SK-N-SH (cell line): ENCODE measurements at regions not wholly inside any gene's neighbourhood (a gene's known extent, or its start where the extent isn't known, plus 50 kb on each side); places are given as distances from the start of the nearest gene placed in this dataset.

Source experiments
- CTCF ChIA-PET: fragments of 300-600, 350-600 bp; formaldehyde crosslinking; extraction: SDS; loops from one replicate; lab custom pipeline; 2021; lab: Yijun Ruan, JAX
- POLR2A ChIA-PET: fragments of 350-600 bp; sonication (Branson Sonifier 250); formaldehyde crosslinking; extraction: SDS; loops from one replicate; lab custom pipeline; 2020; ENCODE audit warnings: antibody characterized with exemption, inconsistent platforms; lab: Yijun Ruan, JAX
- DNase-seq: peaks from one replicate; pipeline ENCODE4 v3.0.0; 2012
- H2AFZ ChIP-seq: fragments of 200-600 bp; sonication (generic); 2 replicates; pipeline ENCODE4 v1.8.1; 2016; ENCODE audit warnings: antibody characterized with exemption, mild to moderate bottlenecking, low read depth
- H3F3A ChIP-seq: fragments of 200-600 bp; sonication (generic); replicated peaks from 2 replicates; pipeline ENCODE3; 2016; ENCODE audit warnings: antibody characterized with exemption, mild to moderate bottlenecking; ENCODE audit not compliant: insufficient read depth
- H3K27ac ChIP-seq, 2 experiments: fragments of 200-500 bp in 1 of 2; fragments of 200-600 bp in 1 of 2; sonication (Bioruptor generic) in 1 of 2; sonication (generic), shearing (Covaris generic) in 1 of 2; 2 replicates each; pipeline versions ENCODE4 v1.5.1 to v1.6.1; 2014 to 2016; ENCODE audit warnings: low read depth in 2 of 2, inconsistent platforms in 1 of 2, low read length in 1 of 2, mild to moderate bottlenecking in 1 of 2, mixed read lengths in 1 of 2
- H3K27me3 ChIP-seq: fragments of 200-600 bp; sonication (generic), shearing (Covaris generic); 2 replicates; pipeline ENCODE4 v1.6.1; 2016; ENCODE audit warnings: mixed run types; ENCODE audit not compliant: insufficient read depth
- H3K36me3 ChIP-seq, 2 experiments: fragments of 200-500 bp in 1 of 2; fragments of 200-600 bp in 1 of 2; sonication (Bioruptor generic) in 1 of 2; sonication (generic) in 1 of 2; replicated peaks in 1 of 2; 2 replicates each; pipeline versions ENCODE3 to v1.5.1; 2014 to 2016; ENCODE audit warnings: low read length in 1 of 2, mild to moderate bottlenecking in 1 of 2; ENCODE audit not compliant: insufficient read depth in 2 of 2, control insufficient read depth in 1 of 2
- H3K4me1 ChIP-seq, 2 experiments: fragments of 200-500 bp in 1 of 2; fragments of 200-600 bp in 1 of 2; sonication (Bioruptor generic) in 1 of 2; sonication (generic), shearing (Covaris generic) in 1 of 2; 2 replicates each; pipeline versions ENCODE4 v1.5.1 to v1.6.1; 2014 to 2016; ENCODE audit warnings: low read depth in 1 of 2, low read length in 1 of 2, mixed run types in 1 of 2; ENCODE audit not compliant: insufficient read depth in 2 of 2, control insufficient read depth in 1 of 2
- H3K4me2 ChIP-seq: fragments of 200-600 bp; sonication (generic), shearing (Covaris generic); 2 replicates; pipeline ENCODE4 v1.6.1; 2017; ENCODE audit warnings: mixed run types
- H3K4me3 ChIP-seq, 2 experiments: fragments of 200-500 bp in 1 of 2; fragments of 200-600 bp in 1 of 2; sonication (Bioruptor generic) in 1 of 2; sonication (generic), shearing (Covaris generic) in 1 of 2; 2 replicates each; pipeline versions ENCODE4 v1.5.1 to v1.8.1; 2014 to 2016; ENCODE audit warnings: low read depth in 2 of 2, inconsistent platforms in 1 of 2, low read length in 1 of 2, mild to moderate bottlenecking in 1 of 2, mixed read lengths in 1 of 2, moderate library complexity in 1 of 2
- H3K79me2 ChIP-seq: fragments of 200-600 bp; sonication (generic); 2 replicates; pipeline ENCODE4 v1.8.1; 2017; ENCODE audit warnings: mild to moderate bottlenecking; ENCODE audit not compliant: insufficient read depth
- H3K9ac ChIP-seq: fragments of 200-600 bp; sonication (generic); 2 replicates; pipeline ENCODE4 v1.6.1; 2017; ENCODE audit warnings: mixed run types
- H3K9me2 ChIP-seq: fragments of 200-600 bp; sonication (generic); 2 replicates; pipeline ENCODE4 v1.6.1; 2017; ENCODE audit warnings: mixed run types
- H3K9me3 ChIP-seq: fragments of 200-600 bp; sonication (generic); 2 replicates; pipeline ENCODE4 v1.6.1; 2017; ENCODE audit warnings: mixed run types, mild to moderate bottlenecking, moderate library complexity
- H4K20me1 ChIP-seq: fragments of 200-600 bp; sonication (generic); 2 replicates; pipeline ENCODE4 v1.6.1; 2017; ENCODE audit warnings: mild to moderate bottlenecking, mixed run types; ENCODE audit not compliant: insufficient read depth
- CHD2 ChIP-seq: fragments of 150-350 bp; IDR thresholded peaks from 2 replicates; pipeline ENCODE4 v1.6.1; 2018; ENCODE audit warnings: low read length; ENCODE audit not compliant: partially characterized antibody
- ELF1 ChIP-seq: IDR thresholded peaks from 2 replicates; pipeline ENCODE4 v1.4.0; 2012
- EZH2phosphoT487 ChIP-seq: fragments of 200-600 bp; sonication (generic); IDR thresholded peaks from 2 replicates; pipeline ENCODE4 v1.6.1; 2017; ENCODE audit warnings: low read depth, mixed run types, mild to moderate bottlenecking, antibody characterized with exemption, moderate library complexity, borderline replicate concordance
- FOSL2 ChIP-seq: IDR thresholded peaks from 2 replicates; pipeline ENCODE4 v1.4.0; 2012; ENCODE audit warnings: low read depth, mild to moderate bottlenecking, moderate library complexity, borderline replicate concordance
- FOXM1 ChIP-seq: IDR thresholded peaks from 2 replicates; pipeline ENCODE4 v1.4.0; 2012; ENCODE audit warnings: low read depth, mild to moderate bottlenecking
- MXI1 ChIP-seq: IDR thresholded peaks from 2 replicates; pipeline ENCODE4 v1.6.1; 2012; ENCODE audit warnings: mild to moderate bottlenecking, low read depth, low read length, improper control_type of control experiment
- NRF1 ChIP-seq: IDR thresholded peaks from 2 replicates; pipeline ENCODE4 v1.6.1; 2012; ENCODE audit warnings: low read depth, mild to moderate bottlenecking, low read length
- POLR2AphosphoS5 ChIP-seq: IDR thresholded peaks from 2 replicates; pipeline ENCODE4 v1.6.1; 2012; ENCODE audit warnings: low read depth, low read length
- RAD21 ChIP-seq: IDR thresholded peaks from 2 replicates; pipeline ENCODE4 v1.6.1; 2012; ENCODE audit warnings: mild to moderate bottlenecking, low read length
- RCOR1 ChIP-seq: fragments of 150-350 bp; IDR thresholded peaks from 2 replicates; pipeline ENCODE4 v1.6.1; 2017; ENCODE audit warnings: antibody characterized with exemption, low read length
- RXRA ChIP-seq: IDR thresholded peaks from 2 replicates; pipeline ENCODE4 v1.4.0; 2012; ENCODE audit warnings: low read depth, mild to moderate bottlenecking, borderline replicate concordance
- WGBS: methylation state at CpG from one replicate; pipeline ENCODE4 v1.1.6; 2017; ENCODE audit warnings: low lambda C conversion rate; 5-methylcytosine and 5-hydroxymethylcytosine counted together
- TF ChIP-seq, protein P1 (sequence below): IDR thresholded peaks from 2 replicates; pipeline ENCODE4 v1.4.0; 2012; ENCODE audit warnings: low read depth, borderline replicate concordance
- TF ChIP-seq, protein P2 (sequence below): IDR thresholded peaks from 2 replicates; pipeline ENCODE4 v1.4.0; 2012; ENCODE audit warnings: low read depth
- TF ChIP-seq, protein P3 (sequence below): IDR thresholded peaks from 2 replicates; pipeline ENCODE4 v1.4.0; 2012; ENCODE audit warnings: low read depth, borderline replicate concordance
- TF ChIP-seq, protein P4 (sequence below): fragments of 150-350 bp; IDR thresholded peaks from 2 replicates; pipeline ENCODE4 v1.6.1; 2016; ENCODE audit warnings: mild to moderate bottlenecking, low read depth, low read length

DNA sequence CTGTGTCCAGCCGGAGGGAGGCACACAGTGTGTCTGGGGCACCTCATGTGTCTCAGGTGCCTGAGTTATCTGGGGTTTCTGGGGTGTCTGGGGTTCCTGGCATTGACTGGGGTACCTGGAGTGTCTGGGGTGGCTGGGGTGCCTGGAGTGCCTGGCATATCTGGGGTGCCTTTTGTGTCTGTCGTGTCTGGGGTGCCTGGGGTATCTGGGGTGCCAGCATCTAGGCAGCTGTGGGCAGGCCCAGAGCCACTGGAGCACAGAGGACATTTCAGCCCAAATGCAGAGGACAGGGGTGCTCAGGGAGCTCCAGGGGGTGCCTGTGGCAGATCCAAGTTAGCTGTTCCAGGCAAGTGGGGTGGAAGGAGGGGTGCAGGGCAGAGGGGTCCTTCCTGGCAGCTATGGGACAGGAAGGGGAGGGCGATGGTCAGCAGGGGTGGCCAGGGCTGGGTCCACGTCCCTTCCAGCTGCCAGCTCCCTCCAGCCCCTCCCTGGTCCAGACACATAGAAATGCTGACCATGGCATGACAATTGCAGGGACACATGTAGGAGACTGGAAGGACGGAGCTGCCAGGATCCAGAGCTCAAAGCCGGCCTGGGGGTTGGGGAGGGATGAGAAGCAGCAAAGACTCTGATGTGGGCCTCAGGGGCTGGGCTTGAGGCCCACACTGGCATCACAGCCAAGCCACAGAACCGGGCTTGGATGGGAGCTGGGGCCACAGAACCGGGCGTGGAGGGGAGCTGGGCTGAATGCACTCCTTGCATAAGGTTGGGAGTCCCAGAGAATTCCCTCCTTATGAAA is 133.0 kb downstream of the BRD1 start (continued):
- TF ChIP-seq ELF1: no peak
- no peak for TF ChIP-seq POLR2AphosphoS5
- no peak for TF ChIP-seq FOXM1
- TF ChIP-seq RAD21: no peak
- no peak for TF ChIP-seq MXI1
- TF ChIP-seq, all 33 proteins: peak for 0

DNA sequence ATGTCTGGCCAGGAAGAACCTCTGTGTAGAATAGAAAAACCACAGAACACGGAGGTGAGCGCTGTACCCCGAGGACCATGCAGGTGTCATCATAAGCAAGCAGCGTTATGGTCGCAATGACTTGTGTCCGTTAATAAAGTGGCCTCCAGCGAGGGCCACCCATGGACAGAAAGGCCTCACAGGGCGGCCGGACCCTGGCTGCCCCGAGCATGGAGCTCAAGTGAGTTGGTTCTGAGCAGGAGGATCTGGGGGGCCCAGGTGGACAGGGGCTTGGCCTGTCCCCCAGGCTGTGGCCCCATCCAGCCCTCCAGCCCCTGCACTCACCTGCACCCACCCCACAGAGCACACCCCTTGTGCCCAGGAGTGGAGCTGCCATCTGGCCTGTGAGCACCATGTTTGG is 133.8 kb downstream of the BRD1 start:
- CTCF ChIA-PET: interaction anchor here (0.9 to 1.4 kb wide), 3 partner anchors 8 to 61 kb away, joined by 3 to 5 read pairs (median 3); no protein-coding TSS in a partner anchor

More for the DNA sequence above, 133.8 kb downstream of the BRD1 start:
- no peaks in the 10 kb centered on the region for H3K79me2 ChIP-seq
- DNase-seq: no peak
- POLR2A ChIA-PET: interaction anchor here (0.6 kb wide), 1 partner anchor 22 kb away, joined by 3 read pairs; no protein-coding TSS in a partner anchor
- H3K9ac ChIP-seq: no peak overlapping the region
- TF ChIP-seq FOSL2 (no peak), RCOR1 (no peak), RAD21 (no peak), CHD2 (no peak), NRF1 (no peak), RXRA (no peak), EZH2phosphoT487 (no peak)
- TF ChIP-seq, protein P1, sequence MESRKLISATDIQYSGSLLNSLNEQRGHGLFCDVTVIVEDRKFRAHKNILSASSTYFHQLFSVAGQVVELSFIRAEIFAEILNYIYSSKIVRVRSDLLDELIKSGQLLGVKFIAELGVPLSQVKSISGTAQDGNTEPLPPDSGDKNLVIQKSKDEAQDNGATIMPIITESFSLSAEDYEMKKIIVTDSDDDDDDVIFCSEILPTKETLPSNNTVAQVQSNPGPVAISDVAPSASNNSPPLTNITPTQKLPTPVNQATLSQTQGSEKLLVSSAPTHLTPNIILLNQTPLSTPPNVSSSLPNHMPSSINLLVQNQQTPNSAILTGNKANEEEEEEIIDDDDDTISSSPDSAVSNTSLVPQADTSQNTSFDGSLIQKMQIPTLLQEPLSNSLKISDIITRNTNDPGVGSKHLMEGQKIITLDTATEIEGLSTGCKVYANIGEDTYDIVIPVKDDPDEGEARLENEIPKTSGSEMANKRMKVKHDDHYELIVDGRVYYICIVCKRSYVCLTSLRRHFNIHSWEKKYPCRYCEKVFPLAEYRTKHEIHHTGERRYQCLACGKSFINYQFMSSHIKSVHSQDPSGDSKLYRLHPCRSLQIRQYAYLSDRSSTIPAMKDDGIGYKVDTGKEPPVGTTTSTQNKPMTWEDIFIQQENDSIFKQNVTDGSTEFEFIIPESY: no peak
- TF ChIP-seq, protein P2, sequence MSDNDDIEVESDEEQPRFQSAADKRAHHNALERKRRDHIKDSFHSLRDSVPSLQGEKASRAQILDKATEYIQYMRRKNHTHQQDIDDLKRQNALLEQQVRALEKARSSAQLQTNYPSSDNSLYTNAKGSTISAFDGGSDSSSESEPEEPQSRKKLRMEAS: no peak
- TF ChIP-seq, protein P3, sequence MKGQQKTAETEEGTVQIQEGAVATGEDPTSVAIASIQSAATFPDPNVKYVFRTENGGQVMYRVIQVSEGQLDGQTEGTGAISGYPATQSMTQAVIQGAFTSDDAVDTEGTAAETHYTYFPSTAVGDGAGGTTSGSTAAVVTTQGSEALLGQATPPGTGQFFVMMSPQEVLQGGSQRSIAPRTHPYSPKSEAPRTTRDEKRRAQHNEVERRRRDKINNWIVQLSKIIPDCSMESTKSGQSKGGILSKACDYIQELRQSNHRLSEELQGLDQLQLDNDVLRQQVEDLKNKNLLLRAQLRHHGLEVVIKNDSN: no peak
- TF ChIP-seq, protein P4, sequence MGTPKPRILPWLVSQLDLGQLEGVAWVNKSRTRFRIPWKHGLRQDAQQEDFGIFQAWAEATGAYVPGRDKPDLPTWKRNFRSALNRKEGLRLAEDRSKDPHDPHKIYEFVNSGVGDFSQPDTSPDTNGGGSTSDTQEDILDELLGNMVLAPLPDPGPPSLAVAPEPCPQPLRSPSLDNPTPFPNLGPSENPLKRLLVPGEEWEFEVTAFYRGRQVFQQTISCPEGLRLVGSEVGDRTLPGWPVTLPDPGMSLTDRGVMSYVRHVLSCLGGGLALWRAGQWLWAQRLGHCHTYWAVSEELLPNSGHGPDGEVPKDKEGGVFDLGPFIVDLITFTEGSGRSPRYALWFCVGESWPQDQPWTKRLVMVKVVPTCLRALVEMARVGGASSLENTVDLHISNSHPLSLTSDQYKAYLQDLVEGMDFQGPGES: no peak
- TF ChIP-seq, all 33 proteins: peak for 0
- Histone ChIP-seq H3K9me3 (no peaks in the 10 kb centered on the region), H3K9me2 (no peaks in the 10 kb centered on the region), H4K20me1 (no peaks in the 10 kb centered on the region), H3F3A (no peaks in the 10 kb centered on the region), H3K4me2 (no peak overlapping the region), H3K4me3 (no peak overlapping the region), H2AFZ (no peak overlapping the region), H3K36me3 (no peaks in the 10 kb centered on the region), H3K27ac (no peak overlapping the region; a peak in 1 of 4 replicates), H3K4me1 (peaks cover 0 to 16% of the 10 kb centered on the region in 2 experiments; a peak in 1 of 4 replicates), H3K27me3 (no peaks in the 10 kb centered on the region)
- WGBS: 54% methylated on average over 7 of the region's 10 CpGs
